HG02884 (cell line): ENCODE measurements at regions not wholly inside any gene's neighbourhood (a gene's known extent, or its start where the extent isn't known, plus 50 kb on each side); places are given as distances from the start of the nearest gene placed in this dataset.
"Not testable (repeated sequence)": the region's sequence is repeated elsewhere in the genome, so short reads cannot be mapped to it uniquely, and the experiment has no call there.

ENCODE experiments used
- ATAC-seq: cut with Tn5 transposase; IDR thresholded peaks from one replicate; pipeline ENCODE4 v1.9.1; 2021; ENCODE audit warnings: mild to moderate bottlenecking, moderate library complexity; ENCODE audit not compliant: unreplicated experiment

GRCh38 chr2:182594286-182594685, 121.8 kb upstream of the DNAJC10 start:
- ATAC-seq, result no peak

- no peak for ATAC-seq
Observed at GRCh38 chr2:182595650-182596049, 120.4 kb upstream of the DNAJC10 start.

- ATAC-seq, result no peak
Observed at GRCh38 chr2:182597570-182598295, 118.3 kb upstream of the DNAJC10 start.

DNA sequence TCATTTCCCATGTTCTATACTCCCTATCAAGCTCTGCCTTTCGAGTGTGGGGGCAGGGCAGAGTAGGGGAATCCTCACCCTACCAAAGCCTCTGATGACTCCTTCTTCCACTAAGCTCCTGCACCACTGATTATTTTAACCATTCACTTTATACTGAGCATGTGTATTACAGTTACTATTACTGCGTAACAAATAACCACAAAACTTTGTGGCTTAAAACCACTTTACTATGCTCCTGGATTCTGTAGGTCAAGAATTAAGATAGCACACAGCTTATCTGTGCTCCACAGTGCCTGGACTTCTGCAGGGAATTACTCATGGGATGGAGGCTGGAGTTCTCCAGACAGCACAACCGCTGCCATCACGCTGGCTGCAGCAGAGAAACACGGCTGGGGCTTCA, 117.4 kb upstream of the DNAJC10 start:
- no peak for ATAC-seq

DNA sequence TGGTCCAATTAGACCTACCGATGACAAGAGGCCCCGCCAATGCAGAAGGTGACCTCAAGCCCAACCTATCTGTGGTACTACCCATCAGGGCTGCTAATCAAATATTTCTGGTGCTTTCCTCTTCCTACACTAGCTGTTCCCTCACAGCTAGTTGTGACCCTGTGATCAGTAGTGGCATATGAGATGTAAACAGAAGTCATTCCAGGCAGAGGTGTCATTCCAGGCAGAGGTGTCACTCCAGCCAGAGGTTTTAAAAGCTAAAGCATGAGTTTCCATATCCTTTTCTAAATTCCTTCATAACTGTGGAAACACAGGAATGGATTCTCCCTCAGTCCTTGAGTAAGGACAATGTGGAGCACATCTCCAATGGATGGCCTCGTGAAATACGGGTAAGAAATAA, 110.9 kb upstream of the DNAJC10 start:
- no peak for ATAC-seq

DNA sequence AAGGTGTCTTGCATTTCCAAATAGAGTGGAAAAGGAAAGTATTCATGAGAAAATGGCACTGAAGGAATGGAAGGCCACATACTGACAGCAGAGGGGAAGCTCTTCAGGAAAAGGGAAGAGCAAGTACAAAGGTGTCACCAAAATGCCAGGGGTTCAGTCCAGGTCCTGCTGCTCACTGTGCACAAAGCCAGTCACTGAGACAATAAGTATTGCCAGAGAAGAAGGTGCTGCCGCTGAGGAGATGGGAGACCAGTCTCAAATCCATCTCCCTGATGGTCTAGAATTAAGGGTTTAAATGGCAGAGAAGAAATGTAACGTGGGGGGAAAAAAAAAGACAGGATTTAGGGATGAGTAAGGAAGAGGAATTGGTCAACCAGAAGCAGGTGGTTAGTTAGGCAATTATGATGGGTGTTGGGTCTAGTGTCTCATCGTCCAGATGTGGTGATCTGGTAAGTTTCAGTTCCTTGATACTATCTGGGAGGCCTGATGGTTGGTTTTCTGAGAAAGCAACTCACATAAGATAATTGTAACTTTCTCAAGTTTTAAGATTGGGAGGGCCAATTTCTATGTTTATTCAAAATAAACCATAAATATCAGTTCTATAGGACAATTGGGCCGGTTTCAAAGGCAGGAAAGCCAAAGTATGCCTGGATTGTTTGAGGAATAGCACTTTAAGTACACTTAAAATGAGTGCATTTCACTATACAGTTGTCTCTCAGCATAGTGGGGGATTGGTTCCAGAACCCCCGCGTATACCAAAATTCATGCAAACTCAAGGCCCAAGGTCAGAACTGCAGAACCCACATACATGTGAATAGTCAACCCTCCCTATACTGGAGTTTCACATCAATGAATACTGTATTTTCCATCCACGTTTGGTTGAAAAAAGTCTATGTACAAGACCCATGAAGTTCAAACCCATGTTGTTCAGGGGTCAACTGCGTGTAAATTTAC, 109.1 kb upstream of the DNAJC10 start:
- ATAC-seq, result peak; percentile 53

GRCh38 chr2:182608181-182608845, 107.7 kb upstream of the DNAJC10 start:
- ATAC-seq, result no peak

DNA sequence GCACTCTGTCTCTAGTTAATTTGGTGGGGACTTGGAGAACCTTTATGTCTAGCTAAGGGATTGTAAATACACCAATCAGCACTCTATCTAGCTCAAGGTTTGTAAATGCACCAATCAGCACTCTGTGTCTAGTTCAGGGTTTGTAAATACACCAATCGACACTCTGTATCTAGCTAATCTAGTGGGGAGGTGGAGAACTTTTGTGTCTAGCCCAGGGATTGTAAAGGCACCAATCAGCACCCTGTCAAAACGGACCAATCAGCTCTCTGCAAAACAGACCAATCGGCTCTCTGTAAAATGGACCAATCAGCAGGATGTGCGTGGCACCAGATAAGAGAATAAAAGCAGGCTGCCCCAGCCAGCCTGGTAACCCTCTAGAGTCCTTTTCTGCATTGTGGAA, 107.1 kb upstream of the DNAJC10 start:
- not testable (repeated sequence) for ATAC-seq

- ATAC-seq, result no peak
Observed at GRCh38 chr2:182610231-182610630, 105.8 kb upstream of the DNAJC10 start.

DNA sequence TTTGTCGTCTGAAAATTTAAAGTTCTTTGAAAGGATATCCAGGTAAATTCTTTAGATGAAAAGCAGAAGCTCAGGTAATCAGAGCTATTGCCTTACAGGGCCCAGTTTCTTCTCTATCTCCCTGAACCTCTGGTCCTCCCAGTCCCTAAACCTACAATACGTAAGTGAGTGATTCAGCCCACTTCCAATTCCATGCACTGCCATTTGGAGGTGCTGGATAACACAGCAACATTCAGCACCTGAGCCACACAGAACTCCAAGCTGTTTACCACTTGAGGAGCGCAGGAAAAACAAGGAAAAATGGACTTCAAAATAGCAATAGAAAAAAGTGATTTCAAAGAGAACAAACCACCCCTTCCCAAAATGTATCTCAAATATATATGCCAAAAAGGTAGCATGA, 105.0 kb upstream of the DNAJC10 start:
- ATAC-seq, result no peak

DNA sequence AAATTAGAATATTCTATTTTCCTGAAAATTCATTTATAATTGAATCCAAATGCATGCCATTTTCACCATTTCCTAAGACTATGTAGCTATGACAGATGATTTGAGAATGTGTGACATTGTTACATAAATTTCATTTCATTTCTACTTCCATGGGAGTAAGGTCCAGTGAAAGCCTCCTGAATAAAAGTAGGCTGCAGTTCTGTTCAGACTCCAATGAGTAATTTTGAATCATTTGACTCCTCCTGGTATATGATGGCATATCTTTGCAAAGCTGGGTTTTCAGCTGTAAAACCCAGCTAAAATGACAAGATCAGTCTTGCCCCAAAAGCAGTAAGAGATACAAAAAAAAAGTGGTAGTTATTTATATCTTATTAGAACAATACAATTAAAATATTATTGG, 101.0 kb upstream of the DNAJC10 start:
- ATAC-seq, result no peak

- no peak for ATAC-seq
Observed at GRCh38 chr2:182616471-182617393, 99.3 kb upstream of the DNAJC10 start.

GRCh38 chr2:182618672-182619079, 97.4 kb upstream of the DNAJC10 start:
- ATAC-seq, result no peak

DNA sequence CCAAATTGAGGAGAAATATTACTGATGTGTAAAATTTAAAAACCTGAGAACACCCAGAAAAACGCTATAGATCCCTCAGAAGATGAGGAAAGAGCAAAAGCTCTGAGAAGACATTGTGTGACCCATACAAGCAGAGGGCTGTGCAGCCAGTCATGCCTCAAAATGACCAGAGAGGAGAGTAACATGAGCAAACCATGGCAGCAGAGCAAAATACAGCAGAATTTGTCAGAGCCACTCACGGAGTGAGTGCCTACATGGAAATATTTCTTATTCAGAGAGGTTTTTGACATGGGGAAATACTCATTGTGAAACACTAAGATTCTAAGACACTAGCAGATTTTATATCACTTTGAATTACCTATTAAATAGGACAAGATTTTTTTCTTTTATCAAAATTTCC, 96.8 kb upstream of the DNAJC10 start:
- ATAC-seq, result no peak

GRCh38 chr2:182621191-182621590, 94.9 kb upstream of the DNAJC10 start:
- no peak for ATAC-seq

DNA sequence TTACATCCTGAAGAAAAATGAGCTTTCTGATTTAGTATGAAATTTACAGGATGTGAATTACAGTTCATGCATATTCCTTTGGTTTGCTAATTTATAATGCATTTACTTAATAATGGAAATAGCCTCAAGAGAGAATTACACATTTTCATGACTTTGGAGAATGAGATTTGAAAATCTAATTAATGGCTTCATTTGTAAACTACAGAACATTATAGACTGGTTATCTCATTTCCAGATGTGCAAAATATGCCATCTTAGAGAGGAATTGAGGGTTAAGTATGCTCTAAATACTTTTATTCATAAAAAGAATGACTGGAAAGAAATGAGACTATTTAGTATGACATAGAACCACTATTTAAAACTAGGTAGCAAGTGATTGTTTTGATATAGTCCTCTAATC, 94.2 kb upstream of the DNAJC10 start:
- ATAC-seq, result no peak

DNA sequence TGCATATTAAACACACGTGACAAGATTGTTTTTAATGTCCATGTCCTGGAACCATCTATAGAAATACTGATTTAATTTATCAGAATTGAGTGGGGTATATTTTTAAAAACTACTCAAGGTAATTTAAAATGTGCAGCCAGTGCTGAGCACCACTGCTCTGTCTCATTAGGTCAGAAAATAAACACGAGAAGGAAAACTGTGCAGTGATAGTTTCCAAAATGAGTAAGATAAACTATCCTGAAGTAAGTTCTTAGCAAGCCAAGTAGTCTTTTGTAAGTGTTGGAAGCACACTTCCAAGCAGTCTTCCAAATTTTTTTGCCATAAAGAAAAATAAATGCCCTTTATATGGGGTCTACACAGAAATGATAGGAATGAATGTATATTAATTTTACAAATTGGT, 93.8 kb upstream of the DNAJC10 start:
- ATAC-seq, result no peak

DNA sequence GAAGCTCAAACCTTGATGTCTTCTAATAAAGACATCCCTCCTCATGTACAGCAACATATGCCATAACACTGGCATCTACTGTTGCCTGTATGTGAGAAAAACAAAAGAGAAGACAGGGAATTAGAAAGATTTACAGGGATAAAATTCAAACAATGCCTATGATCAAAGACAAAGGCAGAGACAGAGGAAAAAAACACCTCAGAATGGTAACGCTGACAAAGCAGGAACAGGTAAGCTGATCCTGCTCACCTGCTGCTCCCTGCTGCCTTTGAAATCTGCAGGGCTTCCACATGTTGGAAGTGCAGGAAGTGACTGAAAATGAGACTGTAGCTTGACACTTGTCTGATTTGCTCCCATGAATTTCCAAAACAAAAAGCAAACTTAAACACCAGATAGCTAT, 90.2 kb upstream of the DNAJC10 start:
- ATAC-seq, result no peak

DNA sequence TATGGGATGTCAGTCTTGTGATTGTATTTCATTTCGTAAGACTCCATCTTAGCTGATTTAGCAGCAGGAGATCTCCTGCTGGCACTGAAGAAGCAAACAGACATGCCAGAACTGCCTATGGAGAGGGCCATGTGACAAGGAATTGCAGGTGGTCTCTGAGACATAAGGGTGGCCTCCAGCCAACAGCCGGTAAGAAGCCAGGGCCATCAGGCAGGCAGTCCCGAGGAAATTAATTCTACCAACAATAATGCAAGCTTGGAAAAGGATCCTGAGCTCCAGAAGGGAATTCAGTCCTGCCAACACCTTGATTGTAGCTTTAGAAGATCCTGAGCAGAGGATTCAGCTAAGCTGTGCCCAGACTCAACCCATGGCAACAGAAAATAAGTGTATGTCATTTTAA, 87.1 kb upstream of the DNAJC10 start:
- ATAC-seq, result no peak

DNA sequence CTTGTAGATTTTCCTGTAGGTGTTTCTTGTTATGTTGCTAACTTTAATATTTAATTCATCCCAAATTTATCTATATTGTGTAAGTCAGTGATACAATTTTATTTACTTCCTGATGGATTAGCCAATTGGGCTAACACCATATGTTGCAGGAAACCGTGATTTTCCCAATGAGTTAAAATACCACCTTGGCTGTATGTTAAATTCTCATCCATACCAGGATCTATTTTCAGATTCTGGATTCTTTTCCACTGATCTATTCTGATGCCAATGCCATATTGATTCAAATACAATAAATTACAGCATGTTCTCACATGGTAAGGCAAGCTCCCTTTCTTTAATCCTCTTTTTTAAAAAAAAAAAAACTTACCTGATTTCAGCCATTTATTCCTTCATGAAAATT, 85.8 kb upstream of the DNAJC10 start:
- no peak for ATAC-seq

DNA sequence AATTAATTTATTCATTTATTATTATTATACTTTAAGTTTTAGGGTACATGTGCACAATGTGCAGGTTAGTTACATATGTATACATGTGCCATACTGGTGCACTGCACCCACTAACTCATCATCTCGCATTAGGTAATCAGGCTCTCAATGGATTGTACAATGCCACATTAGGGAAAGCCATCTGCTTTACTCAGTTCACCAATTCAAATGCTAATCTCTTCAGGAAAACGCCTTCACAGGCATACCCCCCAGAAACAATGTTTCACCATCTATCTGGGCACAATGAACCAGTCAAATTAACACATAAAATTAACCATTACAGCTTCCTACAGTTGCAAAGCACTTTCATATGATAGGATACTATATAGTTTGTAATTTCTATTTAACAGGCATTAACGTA, 84.8 kb upstream of the DNAJC10 start:
- no peak for ATAC-seq
